CD4-positive, CD25-positive, alpha-beta regulatory T cell (primary cell): ENCODE measurements at regions not wholly inside any gene's neighbourhood (a gene's known extent, or its start where the extent isn't known, plus 50 kb on each side); places are given as distances from the start of the nearest gene placed in this dataset.

Experiments
- ATAC-seq, 2 donors: fragments of 150-1000 bp; cut with Tn5 transposase; one replicate each; pipeline ENCODE4 v1.10.0; 2021; ENCODE audit warnings: low read depth in 2 of 2, moderate number of reproducible peaks in 2 of 2, moderate library complexity in 1 of 2
- DNase-seq, 3 donors: peaks; one replicate each; pipeline versions ENCODE4 v3.0.0 to v3.0.0-alpha.2; 2012 to 2022; ENCODE audit warnings: mixed read lengths in 1 of 3
- H3K27ac ChIP-seq: one replicate; pipeline ENCODE4 v1.7.0; 2013; ENCODE audit warnings: mild to moderate bottlenecking, low read length; ENCODE audit not compliant: insufficient read depth, poor library complexity, severe bottlenecking
- H3K27me3 ChIP-seq: one replicate; pipeline ENCODE4 v1.7.0; 2013; ENCODE audit warnings: low read length; ENCODE audit not compliant: control insufficient read depth, insufficient read depth
- H3K36me3 ChIP-seq: one replicate; pipeline ENCODE4 v1.7.0; 2013; ENCODE audit warnings: mild to moderate bottlenecking, low read length, moderate library complexity; ENCODE audit not compliant: control insufficient read depth, insufficient read depth
- H3K4me1 ChIP-seq: 2 replicates; pipeline ENCODE4 v1.7.0; 2013; ENCODE audit warnings: mild to moderate bottlenecking, low read length; ENCODE audit not compliant: insufficient read depth, control insufficient read depth, poor library complexity, severe bottlenecking
- H3K4me3 ChIP-seq: one replicate; pipeline ENCODE4 v1.7.0; 2013; ENCODE audit warnings: low read depth, mild to moderate bottlenecking, low read length, moderate library complexity
- H3K9me3 ChIP-seq, 2 experiments: 1 replicate in 1 of 2; 2 replicates in 1 of 2; pipeline ENCODE4 v1.7.0; 2013; ENCODE audit warnings: low read length in 2 of 2, mild to moderate bottlenecking in 1 of 2, moderate library complexity in 1 of 2; ENCODE audit not compliant: control insufficient read depth in 2 of 2
- H3K27ac Mint-ChIP-seq, 3 donors: one replicate each; pipeline ENCODE4 v1.8.0; 2020 to 2022; ENCODE audit warnings: mild to moderate bottlenecking in 3 of 3, mixed read lengths in 3 of 3, moderate library complexity in 2 of 3
- H3K27me3 Mint-ChIP-seq: one replicate; pipeline ENCODE4 v1.8.0; 2022; ENCODE audit warnings: mild to moderate bottlenecking, mixed read lengths
- H3K36me3 Mint-ChIP-seq: one replicate; pipeline ENCODE4 v1.8.0; 2020; ENCODE audit warnings: mixed read lengths
- H3K4me1 Mint-ChIP-seq, 4 donors: one replicate each; pipeline ENCODE4 v1.8.0; 2020 to 2022; ENCODE audit warnings: mixed read lengths in 4 of 4, mild to moderate bottlenecking in 1 of 4
- H3K4me3 Mint-ChIP-seq, 4 donors: one replicate each; pipeline ENCODE4 v1.8.0; 2020 to 2022; ENCODE audit warnings: mild to moderate bottlenecking in 4 of 4, mixed read lengths in 4 of 4, moderate library complexity in 3 of 4
- H3K9me3 Mint-ChIP-seq, 7 donors: one replicate each; pipeline ENCODE4 v1.8.0; 2020 to 2022; ENCODE audit warnings: mixed read lengths in 7 of 7, mild to moderate bottlenecking in 3 of 7, moderate library complexity in 2 of 7

DNA sequence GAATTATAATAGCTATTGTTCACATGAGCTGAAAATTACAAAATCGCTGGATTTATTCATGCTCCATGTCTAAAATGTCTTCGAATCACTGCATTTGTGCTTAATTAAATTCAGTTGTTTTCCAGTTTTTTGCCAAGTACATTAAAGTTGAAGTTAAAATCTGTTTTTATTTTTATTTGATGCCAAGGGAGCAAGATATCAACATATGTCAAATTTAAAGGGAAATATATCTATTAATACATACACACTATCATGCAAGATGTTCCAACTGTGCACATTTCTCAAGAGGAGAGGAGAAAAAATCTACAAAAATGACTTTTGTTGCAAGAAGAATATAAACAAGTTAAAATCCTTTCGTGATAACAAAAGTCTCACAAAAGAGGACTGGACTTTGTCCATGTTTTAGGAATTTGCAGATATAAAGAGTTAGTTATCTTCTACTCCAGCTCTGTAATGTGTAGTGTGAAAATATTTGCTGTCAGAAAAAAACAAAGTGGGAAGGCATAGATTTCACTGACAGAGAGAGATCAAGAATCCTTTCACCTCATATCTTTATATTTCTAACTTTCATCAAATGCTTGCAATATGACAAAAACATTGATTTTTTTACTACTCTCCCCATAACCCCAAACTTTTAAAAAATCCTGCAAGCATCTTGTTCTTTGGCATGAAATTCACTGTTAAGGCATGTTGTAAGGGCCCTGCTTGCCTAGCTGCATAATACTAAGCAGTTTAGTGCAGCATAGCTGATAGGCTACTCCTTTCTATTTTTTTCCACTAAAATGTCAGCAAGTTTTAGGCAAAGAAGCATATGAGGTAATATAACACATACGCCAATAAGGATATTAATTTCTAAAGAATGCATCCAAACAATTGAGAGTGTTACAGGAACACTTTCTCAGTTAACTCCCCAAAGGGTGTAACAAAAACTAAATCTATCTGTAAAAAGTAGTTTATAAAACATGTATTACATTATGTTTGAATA is 340.2 kb upstream of the ADAMTS5 start:
- Mint-ChIP-seq H3K4me1 (no peaks in the 10 kb centered on the region), H3K36me3 (no peaks in the 10 kb centered on the region), H3K27ac (no peak overlapping the region), H3K9me3 (peaks cover 0 to 20% (median 4%) of the 10 kb centered on the region in 7 donors), H3K27me3 (no peaks in the 10 kb centered on the region), H3K4me3 (no peak overlapping the region)
- H3K4me1 ChIP-seq, result no peaks in the 10 kb centered on the region
- ATAC-seq (no peak), DNase-seq (no peak)
- H3K4me3 ChIP-seq, result no peak overlapping the region
- no peaks in the 10 kb centered on the region for H3K9me3 ChIP-seq
- H3K36me3 ChIP-seq, result no peaks in the 10 kb centered on the region
- no peaks in the 10 kb centered on the region for H3K27me3 ChIP-seq
- H3K27ac ChIP-seq, result no peak overlapping the region

DNA sequence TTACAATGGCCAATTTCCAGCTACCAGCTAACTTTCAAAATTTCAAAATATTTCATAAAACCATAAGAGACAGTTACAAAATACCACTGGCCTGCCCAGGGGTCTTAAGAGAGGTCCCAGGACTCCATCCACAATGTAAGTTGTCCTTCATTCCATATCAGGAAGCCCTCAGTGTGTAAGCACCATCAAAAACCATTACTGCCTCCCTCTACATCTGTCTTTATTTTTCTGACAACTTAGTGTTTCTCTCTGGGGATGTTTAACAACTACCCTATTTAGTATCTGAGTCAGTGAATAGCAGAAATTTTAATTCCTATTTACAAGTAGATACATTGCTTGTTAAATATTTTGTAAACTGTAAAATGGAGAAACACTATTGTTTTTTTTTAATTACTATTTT is 339.3 kb upstream of the ADAMTS5 start:
- ATAC-seq, result no peak

DNA sequence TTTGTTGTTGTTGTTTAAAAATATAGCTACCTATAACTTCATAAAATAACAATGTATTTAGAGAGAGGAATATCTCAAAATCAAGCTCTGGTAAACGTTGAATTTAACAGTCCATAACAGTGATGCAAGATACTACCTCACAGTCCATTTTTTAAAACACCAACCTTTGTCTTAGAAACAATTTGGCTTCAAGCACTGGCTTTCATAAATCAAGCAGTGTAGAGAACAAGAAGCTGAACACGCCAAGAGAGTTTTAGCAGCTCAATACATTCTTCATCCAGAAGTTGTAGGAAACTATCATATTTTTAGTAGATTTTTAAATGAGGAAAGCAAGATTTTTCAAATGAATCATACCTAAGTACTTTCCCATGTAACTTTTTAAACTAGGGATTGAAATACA is 334.3 kb upstream of the ADAMTS5 start:
- H3K27ac Mint-ChIP-seq, result no peak overlapping the region
- no peak overlapping the region for H3K4me3 ChIP-seq
- no peaks in the 10 kb centered on the region for H3K4me1 ChIP-seq
- H3K9me3 ChIP-seq, result no peaks in the 10 kb centered on the region
- H3K27ac ChIP-seq, result no peak overlapping the region
- no peak overlapping the region for H3K4me3 Mint-ChIP-seq
- H3K36me3 Mint-ChIP-seq, result no peaks in the 10 kb centered on the region
- DNase-seq, result no peak
- ATAC-seq, result no peak
- no peaks in the 10 kb centered on the region for H3K27me3 ChIP-seq
- no peaks in the 10 kb centered on the region for H3K36me3 ChIP-seq
- no peaks in the 10 kb centered on the region for H3K27me3 Mint-ChIP-seq
- peaks cover 1 to 23% (median 7%) of the 10 kb centered on the region in 7 donors for H3K9me3 Mint-ChIP-seq
- no peaks in the 10 kb centered on the region for H3K4me1 Mint-ChIP-seq

More for the DNA sequence above, 339.3 kb upstream of the ADAMTS5 start:
- Histone ChIP-seq H3K4me3 (no peak overlapping the region), H3K9me3 (no peaks in the 10 kb centered on the region), H3K4me1 (no peaks in the 10 kb centered on the region), H3K27ac (no peak overlapping the region), H3K36me3 (no peaks in the 10 kb centered on the region), H3K27me3 (no peaks in the 10 kb centered on the region)
- Mint-ChIP-seq H3K4me3 (no peak overlapping the region), H3K27me3 (no peaks in the 10 kb centered on the region), H3K27ac (no peak overlapping the region), H3K4me1 (no peaks in the 10 kb centered on the region), H3K9me3 (peaks cover 0 to 20% (median 4%) of the 10 kb centered on the region in 7 donors), H3K36me3 (no peaks in the 10 kb centered on the region)
- DNase-seq, result no peak

DNA sequence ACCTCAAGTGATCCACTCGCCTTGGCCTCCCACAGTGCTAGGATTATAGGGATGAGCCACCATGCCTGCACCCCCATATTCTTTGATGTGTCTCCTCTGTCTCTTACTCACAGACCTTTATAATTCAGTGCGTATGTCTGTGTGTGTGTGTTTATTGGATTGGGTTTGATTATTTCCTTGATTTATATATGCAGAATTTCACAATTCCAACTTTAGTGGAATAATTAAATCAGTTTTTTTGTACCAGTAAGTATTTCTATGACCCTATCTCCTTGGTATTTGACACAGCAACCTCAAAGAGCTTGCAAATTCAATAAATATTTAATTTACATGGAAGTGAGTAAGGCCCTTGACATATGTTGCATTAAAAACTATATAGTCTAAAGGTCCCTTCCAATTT is 333.9 kb upstream of the ADAMTS5 start:
- H3K36me3 Mint-ChIP-seq, result no peaks in the 10 kb centered on the region
- H3K4me3 Mint-ChIP-seq, result no peak overlapping the region

DNA sequence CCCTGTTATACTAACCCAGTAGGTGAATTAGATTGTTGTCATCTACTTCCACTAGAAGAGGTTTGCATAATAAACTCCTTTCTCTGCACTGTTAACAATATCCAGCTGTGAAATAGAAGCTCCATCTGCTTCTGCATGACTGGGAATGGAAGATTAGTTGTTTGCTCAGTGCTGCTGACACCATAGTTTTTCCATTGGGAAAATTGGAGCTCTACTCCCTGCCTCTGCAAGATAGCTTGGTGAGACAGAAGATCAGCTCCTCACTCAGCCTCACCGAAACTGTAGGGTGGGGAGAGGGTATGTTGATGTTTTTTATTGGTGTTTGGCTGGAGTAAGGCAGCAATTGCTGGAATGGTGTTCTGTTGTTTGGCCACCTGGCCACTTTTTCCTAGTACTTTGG is 331.6 kb upstream of the ADAMTS5 start:
- H3K36me3 ChIP-seq, result no peaks in the 10 kb centered on the region
- DNase-seq (no peak), ATAC-seq (no peak)
- no peaks in the 10 kb centered on the region for H3K27me3 Mint-ChIP-seq
- H3K9me3 Mint-ChIP-seq, result peaks cover 4 to 23% (median 7%) of the 10 kb centered on the region in 7 donors
- H3K27me3 ChIP-seq, result no peaks in the 10 kb centered on the region
- no peak overlapping the region for H3K27ac Mint-ChIP-seq
- no peaks in the 10 kb centered on the region for H3K4me1 ChIP-seq
- no peak overlapping the region for H3K27ac ChIP-seq
- H3K9me3 ChIP-seq, result no peaks in the 10 kb centered on the region
- no peaks in the 10 kb centered on the region for H3K4me1 Mint-ChIP-seq
- no peak overlapping the region for H3K4me3 ChIP-seq
- H3K4me3 Mint-ChIP-seq, result no peak overlapping the region
- H3K36me3 Mint-ChIP-seq, result no peaks in the 10 kb centered on the region

More for the DNA sequence above, 333.9 kb upstream of the ADAMTS5 start:
- H3K36me3 ChIP-seq, result no peaks in the 10 kb centered on the region
- H3K27ac ChIP-seq, result no peak overlapping the region
- ATAC-seq, result no peak
- no peaks in the 10 kb centered on the region for H3K27me3 ChIP-seq
- Mint-ChIP-seq H3K27ac (no peak overlapping the region), H3K27me3 (no peaks in the 10 kb centered on the region), H3K4me1 (no peaks in the 10 kb centered on the region), H3K9me3 (peaks cover 1 to 27% (median 7%) of the 10 kb centered on the region in 7 donors)
- H3K4me1 ChIP-seq, result no peaks in the 10 kb centered on the region
- no peak overlapping the region for H3K4me3 ChIP-seq
- no peaks in the 10 kb centered on the region for H3K9me3 ChIP-seq
- DNase-seq, result no peak

DNA sequence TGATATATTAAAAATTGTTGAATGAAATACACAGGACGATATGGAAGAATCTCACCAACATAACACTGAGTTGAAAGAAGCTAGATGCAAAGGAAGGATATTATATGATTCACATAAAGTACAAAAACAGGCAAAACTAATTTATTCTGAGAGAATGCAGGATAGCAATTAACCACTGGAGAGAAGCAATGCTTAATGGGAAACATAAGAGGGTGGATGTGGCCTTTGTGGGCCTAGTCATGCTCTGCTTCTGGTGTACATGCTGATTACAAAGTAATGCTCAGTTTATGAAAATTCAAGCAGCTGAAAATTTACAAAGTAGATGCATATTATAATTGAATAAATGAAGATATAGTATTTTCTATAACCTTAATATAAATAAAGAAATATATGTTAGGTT is 326.4 kb upstream of the ADAMTS5 start:
- DNase-seq (no peak), ATAC-seq (no peak)
- Mint-ChIP-seq H3K27ac (no peak overlapping the region), H3K36me3 (no peaks in the 10 kb centered on the region), H3K27me3 (no peaks in the 10 kb centered on the region), H3K9me3 (peaks cover 5 to 21% (median 12%) of the 10 kb centered on the region in 7 donors), H3K4me3 (peak overlapping the region in 1 of 4 donors; percentile 27), H3K4me1 (no peaks in the 10 kb centered on the region)
- Histone ChIP-seq H3K4me1 (no peaks in the 10 kb centered on the region), H3K4me3 (no peak overlapping the region), H3K27me3 (no peaks in the 10 kb centered on the region), H3K36me3 (no peaks in the 10 kb centered on the region), H3K9me3 (no peaks in the 10 kb centered on the region), H3K27ac (no peak overlapping the region)

DNA sequence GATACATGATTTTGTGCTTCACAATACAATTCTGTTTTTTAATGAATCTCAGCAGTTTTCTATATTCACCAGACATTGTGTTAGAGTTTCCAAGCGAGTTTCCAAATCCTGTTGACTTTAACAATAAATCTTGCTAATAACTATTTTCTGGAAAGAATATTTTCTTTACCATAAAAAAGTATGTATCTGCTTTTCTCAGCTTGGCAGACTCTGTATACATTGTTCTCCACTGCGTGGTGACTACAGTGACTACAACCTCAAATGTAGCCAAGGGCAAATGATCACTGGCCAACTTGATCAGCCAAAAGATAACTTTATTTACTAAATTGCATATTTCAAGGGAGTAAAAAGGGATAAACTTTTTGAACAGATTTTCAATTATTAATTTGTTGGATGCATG is 325.9 kb upstream of the ADAMTS5 start:
- Histone ChIP-seq H3K9me3 (no peaks in the 10 kb centered on the region), H3K27me3 (no peaks in the 10 kb centered on the region), H3K36me3 (no peaks in the 10 kb centered on the region), H3K27ac (no peak overlapping the region), H3K4me3 (no peak overlapping the region), H3K4me1 (no peaks in the 10 kb centered on the region)
- no peaks in the 10 kb centered on the region for H3K36me3 Mint-ChIP-seq
- H3K9me3 Mint-ChIP-seq, result peaks cover 5 to 24% (median 15%) of the 10 kb centered on the region in 7 donors
- H3K27me3 Mint-ChIP-seq, result no peaks in the 10 kb centered on the region
- no peak overlapping the region for H3K4me3 Mint-ChIP-seq
- no peak for DNase-seq
- no peak for ATAC-seq
- no peaks in the 10 kb centered on the region for H3K4me1 Mint-ChIP-seq
- no peak overlapping the region for H3K27ac Mint-ChIP-seq

DNA sequence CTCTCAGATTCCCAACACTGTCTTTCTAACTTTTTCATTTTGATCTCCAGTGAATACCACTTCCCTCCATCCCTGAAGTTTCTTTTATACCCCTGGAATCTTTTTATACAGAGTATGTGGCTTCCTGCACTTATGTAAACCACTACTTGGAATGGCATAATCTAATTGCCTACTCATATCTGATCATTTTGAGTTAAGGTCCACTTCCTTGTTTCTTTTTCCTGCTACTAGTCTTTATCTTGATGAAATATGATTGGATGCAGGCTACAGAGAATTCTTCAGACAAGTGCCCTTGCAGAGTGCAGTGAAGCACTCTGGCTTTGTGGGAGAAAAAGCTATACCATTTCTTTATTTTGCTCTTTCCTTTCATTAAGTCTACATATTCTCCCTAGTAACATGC is 325.3 kb upstream of the ADAMTS5 start:
- Mint-ChIP-seq H3K4me1 (no peaks in the 10 kb centered on the region), H3K27me3 (no peaks in the 10 kb centered on the region), H3K9me3 (peaks cover 5 to 29% (median 15%) of the 10 kb centered on the region in 7 donors), H3K27ac (no peak overlapping the region), H3K4me3 (no peak overlapping the region), H3K36me3 (no peaks in the 10 kb centered on the region)
- Histone ChIP-seq H3K4me1 (no peaks in the 10 kb centered on the region), H3K9me3 (peaks cover 0 to 2% of the 10 kb centered on the region in 2 experiments), H3K36me3 (no peaks in the 10 kb centered on the region), H3K4me3 (no peak overlapping the region), H3K27ac (no peak overlapping the region), H3K27me3 (no peaks in the 10 kb centered on the region)
- ATAC-seq, result no peak
- no peak for DNase-seq
